Activated naive CD4-positive, alpha-beta T cell treated with anti-CD3 and anti-CD28 coated beads, Interleukin-2, amount 10 ng/mL, durations not matched to agents 7 days and 5 days (primary cell): ENCODE measurements at regions not wholly inside any gene's neighbourhood (a gene's known extent, or its start where the extent isn't known, plus 50 kb on each side); places are given as distances from the start of the nearest gene placed in this dataset.

ENCODE experiments used
- CTCF ChIA-PET: fragments of 350-600 bp; sonication (Branson Sonifier 250); formaldehyde crosslinking; loops from one replicate; lab custom pipeline; 2021; ENCODE audit warnings: antibody characterized with exemption; lab: Charles Lee
- DNase-seq: peaks from one replicate; pipeline ENCODE4 v3.0.0-alpha.2; 2020
- H3K27ac Mint-ChIP-seq: one replicate; pipeline ENCODE4 v1.8.0; 2021; ENCODE audit warnings: mild to moderate bottlenecking, moderate library complexity, mixed read lengths
- H3K27me3 Mint-ChIP-seq: one replicate; pipeline ENCODE4 v1.8.0; 2021; ENCODE audit warnings: mild to moderate bottlenecking, mixed read lengths
- H3K36me3 Mint-ChIP-seq: one replicate; pipeline ENCODE4 v1.8.0; 2021; ENCODE audit warnings: mixed read lengths
- H3K4me1 Mint-ChIP-seq: one replicate; pipeline ENCODE4 v1.8.0; 2021; ENCODE audit warnings: mixed read lengths
- H3K4me3 Mint-ChIP-seq: one replicate; pipeline ENCODE4 v1.8.0; 2021; ENCODE audit warnings: mild to moderate bottlenecking, moderate library complexity, mixed read lengths
- H3K9me3 Mint-ChIP-seq: one replicate; pipeline ENCODE4 v1.8.0; 2021; ENCODE audit warnings: mixed read lengths

DNA sequence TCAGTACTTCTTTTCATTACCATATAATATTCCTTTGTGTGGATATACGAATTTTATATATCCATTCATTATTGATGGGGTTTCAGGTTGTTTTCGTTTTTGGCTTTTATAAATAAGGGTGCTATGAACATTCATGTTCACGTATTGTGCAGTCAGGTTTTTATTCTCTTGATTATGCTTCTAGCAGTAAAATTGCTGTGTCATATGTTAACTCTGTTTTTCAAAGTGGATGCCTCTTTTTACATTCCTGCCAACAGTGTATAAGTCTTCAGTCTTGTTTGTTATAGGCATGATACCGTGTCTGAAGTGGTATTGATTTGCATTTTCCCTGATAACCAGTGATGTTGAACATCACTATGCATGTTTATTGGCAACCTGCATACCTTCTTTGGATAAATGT, 127.1 kb upstream of the CNTNAP2 start:
- no peak overlapping the region for H3K27ac Mint-ChIP-seq
- no peaks in the 10 kb centered on the region for H3K4me1 Mint-ChIP-seq
- H3K36me3 Mint-ChIP-seq, result no peaks in the 10 kb centered on the region
- CTCF ChIA-PET, result no interaction called here
- DNase-seq, result no peak
- no peaks in the 10 kb centered on the region for H3K27me3 Mint-ChIP-seq
- no peak overlapping the region for H3K4me3 Mint-ChIP-seq
- H3K9me3 Mint-ChIP-seq, result peaks cover 4% of the 10 kb centered on the region

GRCh38 chr7:145986248-145986874, 130.2 kb upstream of the CNTNAP2 start:
- Mint-ChIP-seq H3K27me3 (no peaks in the 10 kb centered on the region), H3K27ac (no peak overlapping the region), H3K9me3 (peaks cover 2% of the 10 kb centered on the region), H3K36me3 (no peaks in the 10 kb centered on the region), H3K4me3 (no peak overlapping the region), H3K4me1 (no peaks in the 10 kb centered on the region)
- DNase-seq, result no peak
- CTCF ChIA-PET, result no interaction called here

- H3K9me3 Mint-ChIP-seq, result peaks cover 5% of the 10 kb centered on the region
- CTCF ChIA-PET, result no interaction called here
- no peaks in the 10 kb centered on the region for H3K27me3 Mint-ChIP-seq
- no peak overlapping the region for H3K27ac Mint-ChIP-seq
- H3K4me3 Mint-ChIP-seq, result no peak overlapping the region
- no peaks in the 10 kb centered on the region for H3K36me3 Mint-ChIP-seq
- DNase-seq, result no peak
- no peaks in the 10 kb centered on the region for H3K4me1 Mint-ChIP-seq
Measured at GRCh38 chr7:145978769-145979168, 137.8 kb upstream of the CNTNAP2 start.

DNA sequence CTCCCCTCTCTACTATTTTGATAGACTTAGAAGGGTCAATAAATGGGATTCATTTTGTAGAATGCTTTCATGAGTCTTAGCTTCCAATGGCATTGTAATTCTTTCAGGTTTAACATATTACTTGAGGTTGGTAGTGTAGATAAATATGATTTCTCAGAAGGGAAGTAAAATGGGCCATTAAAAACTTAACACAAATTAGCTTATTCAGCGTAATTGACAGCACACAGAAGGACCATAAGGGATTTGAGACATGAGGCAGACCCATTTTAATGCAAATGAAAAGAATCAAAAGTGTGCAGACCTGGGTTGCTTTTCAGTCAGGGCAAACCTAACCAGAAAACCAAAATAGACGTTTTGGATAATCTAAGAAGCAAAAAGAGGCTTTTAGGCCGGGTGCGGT, 156.6 kb upstream of the CNTNAP2 start:
- DNase-seq, result no peak
- H3K4me3 Mint-ChIP-seq, result no peak overlapping the region
- no peaks in the 10 kb centered on the region for H3K27me3 Mint-ChIP-seq
- H3K36me3 Mint-ChIP-seq, result no peaks in the 10 kb centered on the region
- CTCF ChIA-PET, result no interaction called here
- H3K27ac Mint-ChIP-seq, result no peak overlapping the region
- peaks cover 3% of the 10 kb centered on the region for H3K9me3 Mint-ChIP-seq
- no peaks in the 10 kb centered on the region for H3K4me1 Mint-ChIP-seq

GRCh38 chr7:145957160-145957890, 159.3 kb upstream of the CNTNAP2 start:
- CTCF ChIA-PET, result no interaction called here
- Mint-ChIP-seq H3K4me3 (no peak overlapping the region), H3K4me1 (no peaks in the 10 kb centered on the region), H3K27me3 (no peaks in the 10 kb centered on the region), H3K9me3 (no peaks in the 10 kb centered on the region), H3K27ac (no peak overlapping the region), H3K36me3 (no peaks in the 10 kb centered on the region)
- DNase-seq, result no peak

- H3K27ac Mint-ChIP-seq, result no peak overlapping the region
- H3K36me3 Mint-ChIP-seq, result no peaks in the 10 kb centered on the region
- CTCF ChIA-PET, result no interaction called here
- H3K4me1 Mint-ChIP-seq, result no peaks in the 10 kb centered on the region
- H3K4me3 Mint-ChIP-seq, result no peak overlapping the region
- no peaks in the 10 kb centered on the region for H3K27me3 Mint-ChIP-seq
- no peak for DNase-seq
- H3K9me3 Mint-ChIP-seq, result peaks cover 6% of the 10 kb centered on the region
Measured at GRCh38 chr7:145951566-145951965, 165.0 kb upstream of the CNTNAP2 start.

DNA sequence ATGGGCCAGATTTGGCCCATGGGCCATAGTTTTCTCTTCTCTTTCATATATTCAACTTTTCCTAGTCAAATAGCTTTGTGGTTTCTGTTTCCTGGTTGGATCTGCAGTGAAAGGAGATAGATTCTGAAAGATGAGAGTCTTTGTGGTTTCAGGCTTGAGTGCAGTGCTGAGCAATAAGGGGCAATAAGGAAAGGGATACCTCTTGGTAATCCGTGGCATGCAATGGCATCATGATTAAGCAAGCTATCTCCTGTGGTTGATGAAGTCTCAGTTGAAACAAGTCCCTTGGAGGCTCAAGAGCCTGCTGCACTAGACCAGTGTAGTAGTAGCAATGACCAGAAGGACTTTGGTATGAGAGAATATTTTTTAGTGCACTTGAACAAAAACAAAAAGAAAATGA, 187.7 kb upstream of the CNTNAP2 start:
- no peaks in the 10 kb centered on the region for H3K4me1 Mint-ChIP-seq
- no peaks in the 10 kb centered on the region for H3K36me3 Mint-ChIP-seq
- no peaks in the 10 kb centered on the region for H3K27me3 Mint-ChIP-seq
- no peak overlapping the region for H3K27ac Mint-ChIP-seq
- no peak overlapping the region for H3K4me3 Mint-ChIP-seq
- DNase-seq, result no peak
- CTCF ChIA-PET, result no interaction called here
- H3K9me3 Mint-ChIP-seq, result peaks cover 9% of the 10 kb centered on the region

DNA sequence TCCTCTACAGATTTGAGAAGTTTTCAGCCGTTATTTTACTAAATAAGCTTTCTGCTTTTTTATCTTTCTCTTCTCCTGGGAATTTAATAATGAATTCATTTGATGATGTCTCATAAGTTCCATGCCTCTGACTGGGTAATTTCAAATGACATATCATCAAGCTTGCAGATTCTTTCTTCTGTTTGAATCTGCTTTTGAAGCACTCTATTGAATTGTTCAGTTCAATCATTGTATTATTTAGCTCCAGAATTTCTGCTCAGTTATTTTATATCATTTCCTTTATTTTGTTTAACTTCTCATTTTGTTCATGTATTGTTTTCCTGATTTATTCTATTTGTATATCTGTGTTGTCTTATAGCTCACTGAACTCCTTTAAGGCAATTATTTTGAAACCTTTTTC, 196.9 kb upstream of the CNTNAP2 start:
- CTCF ChIA-PET, result no interaction called here
- Mint-ChIP-seq H3K4me3 (no peak overlapping the region), H3K27ac (no peak overlapping the region)

GRCh38 chr7:145916776-145917175, 199.8 kb upstream of the CNTNAP2 start:
- Mint-ChIP-seq H3K4me3 (no peak overlapping the region), H3K9me3 (peaks cover 19% of the 10 kb centered on the region), H3K27ac (no peak overlapping the region), H3K4me1 (no peaks in the 10 kb centered on the region), H3K36me3 (no peaks in the 10 kb centered on the region), H3K27me3 (no peaks in the 10 kb centered on the region)
- CTCF ChIA-PET, result no interaction called here
- DNase-seq, result no peak

More for the DNA sequence above, 196.9 kb upstream of the CNTNAP2 start:
- Mint-ChIP-seq H3K4me1 (no peaks in the 10 kb centered on the region), H3K9me3 (peaks cover 23% of the 10 kb centered on the region), H3K36me3 (no peaks in the 10 kb centered on the region), H3K27me3 (no peaks in the 10 kb centered on the region)
- no peak for DNase-seq

DNA sequence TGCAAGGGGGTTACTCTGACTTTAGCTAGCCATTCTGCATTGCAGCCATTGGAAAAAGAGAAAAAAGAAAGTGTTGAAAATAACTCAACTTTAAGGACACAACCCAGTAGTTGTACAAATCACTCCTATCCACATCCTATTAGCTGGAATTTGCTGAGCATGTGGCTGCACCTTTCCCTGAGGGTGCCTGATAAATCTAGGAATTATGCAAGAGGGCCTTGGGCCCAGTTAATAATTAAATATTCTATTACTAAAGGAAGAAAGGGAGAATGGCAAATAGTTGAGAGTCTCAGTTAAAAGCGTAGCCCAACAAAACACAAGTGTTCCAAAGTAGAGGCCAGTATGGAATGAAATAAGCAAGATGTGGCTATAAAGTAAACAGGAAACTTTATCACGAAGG, 200.9 kb upstream of the CNTNAP2 start:
- Mint-ChIP-seq H3K27ac (no peak overlapping the region), H3K36me3 (no peaks in the 10 kb centered on the region), H3K27me3 (no peaks in the 10 kb centered on the region), H3K9me3 (peaks cover 15% of the 10 kb centered on the region), H3K4me3 (no peak overlapping the region), H3K4me1 (no peaks in the 10 kb centered on the region)
- CTCF ChIA-PET, result no interaction called here
- no peak for DNase-seq

DNA sequence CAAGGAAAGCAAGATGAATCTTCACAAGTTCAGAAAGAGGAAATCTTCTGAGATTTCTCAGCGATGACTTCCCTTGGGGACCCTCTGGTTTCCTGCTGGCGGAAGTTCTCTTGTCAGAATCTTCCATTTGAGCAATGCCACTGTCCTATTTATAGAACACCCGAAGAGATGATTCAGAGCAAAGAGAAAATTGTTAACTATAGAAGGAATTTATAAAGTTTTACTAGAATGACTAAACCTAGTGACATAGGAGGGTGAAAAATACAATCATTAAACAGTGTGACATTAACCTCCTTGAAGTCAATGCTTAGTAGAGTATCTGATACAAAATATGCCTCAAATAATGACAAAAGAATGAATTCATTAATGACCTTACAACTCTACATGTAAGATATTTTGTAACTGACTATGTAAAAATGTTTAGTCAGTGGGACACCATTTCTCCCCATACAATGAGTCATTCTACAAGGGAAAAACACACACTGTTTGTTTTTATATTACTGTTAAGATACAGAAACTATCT, 206.5 kb upstream of the CNTNAP2 start:
- Mint-ChIP-seq H3K36me3 (no peaks in the 10 kb centered on the region), H3K4me3 (no peak overlapping the region), H3K4me1 (no peaks in the 10 kb centered on the region), H3K27me3 (no peaks in the 10 kb centered on the region), H3K27ac (no peak overlapping the region), H3K9me3 (peaks cover 4% of the 10 kb centered on the region)
- no peak for DNase-seq
- CTCF ChIA-PET, result no interaction called here

GRCh38 chr7:145903658-145904057, 212.9 kb upstream of the CNTNAP2 start:
- CTCF ChIA-PET, result no interaction called here

DNA sequence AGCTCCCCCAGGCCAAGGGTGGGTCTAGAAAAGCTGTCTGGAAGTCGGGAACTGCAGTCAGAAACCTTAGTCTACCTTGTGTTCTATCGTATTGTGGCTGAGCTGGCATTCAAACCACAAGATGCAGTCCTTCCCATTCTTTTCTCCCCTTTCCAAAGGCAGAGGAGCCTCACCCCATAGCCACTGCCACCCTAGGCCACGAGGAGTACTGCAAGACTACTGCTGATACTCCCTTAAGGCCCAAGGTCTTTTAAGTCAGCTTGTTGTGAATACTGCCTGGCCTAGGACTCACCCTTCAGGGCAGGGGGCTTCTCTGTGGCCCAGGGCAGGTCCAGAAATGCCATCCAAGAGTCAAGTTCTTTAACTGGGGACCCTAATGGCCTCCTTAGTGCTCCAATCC, 214.5 kb upstream of the CNTNAP2 start:
- no peak for DNase-seq
- Mint-ChIP-seq H3K9me3 (peaks cover 10% of the 10 kb centered on the region), H3K27me3 (no peaks in the 10 kb centered on the region), H3K4me1 (no peaks in the 10 kb centered on the region), H3K4me3 (no peak overlapping the region), H3K27ac (no peak overlapping the region), H3K36me3 (no peaks in the 10 kb centered on the region)
- CTCF ChIA-PET, result no interaction called here

More at GRCh38 chr7:145903658-145904057, 212.9 kb upstream of the CNTNAP2 start:
- Mint-ChIP-seq H3K27me3 (no peaks in the 10 kb centered on the region), H3K27ac (no peak overlapping the region), H3K9me3 (peaks cover 5% of the 10 kb centered on the region), H3K4me3 (no peak overlapping the region), H3K4me1 (no peaks in the 10 kb centered on the region), H3K36me3 (no peaks in the 10 kb centered on the region)
- DNase-seq, result no peak

DNA sequence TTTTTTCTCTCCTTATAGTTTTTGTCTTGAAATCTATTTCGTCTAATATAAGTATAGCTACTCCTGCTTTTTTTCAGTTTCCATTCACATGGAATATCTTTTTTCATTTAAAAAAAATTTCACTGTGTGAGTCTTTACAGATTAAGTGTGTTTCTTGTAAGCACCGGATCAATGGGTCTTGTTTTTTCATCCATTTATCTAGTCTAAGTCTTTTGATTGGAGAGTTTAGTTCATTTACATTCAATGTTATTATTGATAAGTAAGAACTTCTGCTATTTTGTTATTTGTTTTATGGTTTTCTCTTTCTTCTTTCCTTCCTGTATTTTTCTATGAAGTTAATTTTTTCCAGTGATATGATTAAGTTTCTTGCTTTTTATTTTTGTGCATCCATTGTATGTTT, 216.7 kb upstream of the CNTNAP2 start:
- Mint-ChIP-seq H3K9me3 (peaks cover 16% of the 10 kb centered on the region), H3K36me3 (no peaks in the 10 kb centered on the region), H3K27me3 (no peaks in the 10 kb centered on the region), H3K4me1 (no peaks in the 10 kb centered on the region), H3K4me3 (no peak overlapping the region), H3K27ac (no peak overlapping the region)
- DNase-seq, result no peak
- CTCF ChIA-PET, result no interaction called here

- no peak for DNase-seq
- Mint-ChIP-seq H3K4me1 (no peaks in the 10 kb centered on the region), H3K27me3 (no peaks in the 10 kb centered on the region), H3K36me3 (no peaks in the 10 kb centered on the region), H3K4me3 (no peak overlapping the region), H3K9me3 (peaks cover 18% of the 10 kb centered on the region), H3K27ac (no peak overlapping the region)
- CTCF ChIA-PET, result no interaction called here
Measured at GRCh38 chr7:145893925-145894535, 222.6 kb upstream of the CNTNAP2 start.
